ENCODE measurements at regions not wholly inside any gene's neighbourhood (a gene's known extent, or its start where the extent isn't known, plus 50 kb on each side); places are given as distances from the start of the nearest gene placed in this dataset.
A peak's percentile ranks its signal among the peaks of the same experiment; 100 is the strongest.

DNA sequence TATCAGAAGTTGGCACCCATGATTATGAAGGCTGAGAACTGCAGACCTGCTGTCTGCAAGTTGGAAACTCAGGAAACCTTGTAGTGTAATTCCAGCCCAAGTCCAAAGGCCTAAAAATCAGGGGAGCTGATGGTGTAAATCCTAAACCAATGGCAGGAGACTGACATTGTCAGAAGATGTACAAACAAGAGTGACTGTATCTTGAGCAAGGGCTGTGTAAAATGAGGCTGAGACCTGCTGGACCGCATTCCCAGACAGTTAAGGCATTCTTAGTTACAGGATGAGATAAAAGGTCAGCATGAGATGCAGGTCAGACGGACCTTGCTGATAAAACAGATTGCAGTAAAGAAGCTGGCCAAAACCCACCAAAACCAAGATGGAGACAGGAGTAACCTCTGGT lies 147.7 kb downstream of the COG6 start:
- H3K9me3 Mint-ChIP-seq = peaks cover 12% of the 10 kb centered on the region
- peaks cover 3% of the 10 kb centered on the region for H3K36me3 Mint-ChIP-seq (ENCODE audit: low read depth)
- intact Hi-C loops (cut with micrococcal nuclease) = no loop called here
- H3K4me1 Mint-ChIP-seq = no peaks in the 10 kb centered on the region
- no peak overlapping the region for H3K27ac Mint-ChIP-seq
- no peaks in the 10 kb centered on the region for H3K27me3 Mint-ChIP-seq
- H3K4me3 Mint-ChIP-seq = no peak overlapping the region
- DNase-seq = no peak

DNA sequence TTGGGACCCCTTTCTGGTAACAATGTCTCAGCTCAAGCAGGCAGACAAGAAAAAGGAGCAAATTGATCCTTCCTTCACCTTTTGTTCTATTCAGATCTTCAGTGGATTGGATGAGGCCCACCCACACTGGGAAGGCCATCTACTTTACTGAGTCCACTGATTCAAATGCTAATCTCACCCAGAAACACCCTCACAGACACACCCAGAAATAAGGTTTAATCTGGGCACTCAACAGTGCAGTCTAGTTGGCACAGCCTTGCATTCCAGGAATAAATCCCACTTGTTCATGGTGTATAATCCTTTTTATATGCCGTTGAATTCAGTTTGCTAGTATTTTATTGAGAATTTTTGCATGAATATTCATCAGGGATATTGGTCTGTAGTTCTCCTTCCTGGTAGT lies 148.4 kb downstream of the COG6 start:
- DNase-seq = no peak
- Mint-ChIP-seq H3K36me3 (ENCODE audit: low read depth) (peaks cover 3% of the 10 kb centered on the region), H3K9me3 (peaks cover 12% of the 10 kb centered on the region), H3K4me1 (no peaks in the 10 kb centered on the region), H3K4me3 (no peak overlapping the region), H3K27me3 (no peaks in the 10 kb centered on the region), H3K27ac (no peak overlapping the region)
- intact Hi-C loops (cut with micrococcal nuclease) = no loop called here

DNA sequence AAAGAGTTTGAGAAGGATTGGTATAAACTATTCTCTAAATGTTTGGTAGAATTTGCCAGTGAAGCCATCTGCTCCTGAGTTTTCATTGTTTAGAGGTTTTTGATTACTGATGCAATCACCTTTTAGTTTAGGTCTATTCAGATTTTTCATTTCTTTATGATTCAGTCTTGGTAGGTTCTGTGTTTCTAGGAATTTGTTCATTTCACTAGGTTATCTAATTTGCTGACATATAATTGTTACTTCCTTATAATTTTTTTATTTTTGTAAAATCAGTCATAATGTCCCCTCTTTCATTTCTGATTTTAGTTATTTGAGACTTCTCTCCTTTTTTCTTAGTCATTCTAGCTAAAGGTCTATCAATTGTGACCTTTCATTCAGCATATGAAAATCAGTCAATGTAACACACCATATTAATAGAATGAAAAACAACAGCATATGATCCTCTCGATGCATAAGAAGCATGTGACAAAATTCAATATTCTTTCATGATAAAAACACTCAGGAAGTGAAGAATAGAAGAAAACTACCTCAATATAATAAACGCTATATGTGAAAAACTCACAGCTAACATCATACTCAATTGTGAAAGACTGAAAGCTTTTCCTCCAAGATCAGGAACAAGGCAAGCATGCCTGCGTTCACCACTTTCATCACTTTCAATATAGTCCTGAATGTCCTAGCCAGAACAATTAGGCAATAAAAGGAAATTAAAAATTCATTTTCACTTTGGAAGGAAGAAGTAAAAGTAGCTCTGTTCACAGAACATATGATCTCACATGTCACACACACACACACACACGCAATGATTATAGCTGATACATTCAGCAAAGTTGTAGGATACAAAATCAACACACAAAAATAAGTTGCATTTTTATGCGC lies 149.1 kb downstream of the COG6 start:
- Mint-ChIP-seq H3K4me3 (no peak overlapping the region), H3K36me3 (ENCODE audit: low read depth) (peaks cover 3% of the 10 kb centered on the region), H3K9me3 (peaks cover 12% of the 10 kb centered on the region), H3K27me3 (no peaks in the 10 kb centered on the region), H3K4me1 (no peaks in the 10 kb centered on the region), H3K27ac (no peak overlapping the region)
- intact Hi-C loops (cut with micrococcal nuclease) = no loop called here
- no peak for DNase-seq

DNA sequence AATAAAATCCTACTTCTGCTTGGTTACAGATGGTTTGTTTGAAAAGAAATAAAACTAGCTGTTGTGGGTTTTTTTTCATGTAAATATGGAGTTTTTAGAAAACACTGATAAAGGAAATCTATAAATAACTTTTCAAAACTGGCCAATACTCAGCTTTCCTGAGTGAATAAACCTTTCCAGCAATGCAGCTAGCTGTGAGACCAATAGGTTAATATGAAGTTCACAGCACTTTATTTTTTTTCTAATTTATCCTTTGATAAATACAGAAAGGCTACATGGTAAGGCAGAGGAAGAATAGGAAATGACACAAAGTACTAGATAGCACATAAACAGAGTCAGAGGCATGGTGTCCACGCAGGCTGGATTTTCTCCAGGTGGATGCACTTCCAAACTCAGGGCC lies 154.0 kb downstream of the COG6 start:
- intact Hi-C loops (cut with micrococcal nuclease) = no loop called here
- no peaks in the 10 kb centered on the region for H3K27me3 Mint-ChIP-seq
- H3K36me3 Mint-ChIP-seq (ENCODE audit: low read depth) = no peaks in the 10 kb centered on the region
- H3K9me3 Mint-ChIP-seq = peaks cover 3% of the 10 kb centered on the region
- DNase-seq = no peak
- H3K27ac Mint-ChIP-seq = no peak overlapping the region
- no peak overlapping the region for H3K4me3 Mint-ChIP-seq
- no peaks in the 10 kb centered on the region for H3K4me1 Mint-ChIP-seq

DNA sequence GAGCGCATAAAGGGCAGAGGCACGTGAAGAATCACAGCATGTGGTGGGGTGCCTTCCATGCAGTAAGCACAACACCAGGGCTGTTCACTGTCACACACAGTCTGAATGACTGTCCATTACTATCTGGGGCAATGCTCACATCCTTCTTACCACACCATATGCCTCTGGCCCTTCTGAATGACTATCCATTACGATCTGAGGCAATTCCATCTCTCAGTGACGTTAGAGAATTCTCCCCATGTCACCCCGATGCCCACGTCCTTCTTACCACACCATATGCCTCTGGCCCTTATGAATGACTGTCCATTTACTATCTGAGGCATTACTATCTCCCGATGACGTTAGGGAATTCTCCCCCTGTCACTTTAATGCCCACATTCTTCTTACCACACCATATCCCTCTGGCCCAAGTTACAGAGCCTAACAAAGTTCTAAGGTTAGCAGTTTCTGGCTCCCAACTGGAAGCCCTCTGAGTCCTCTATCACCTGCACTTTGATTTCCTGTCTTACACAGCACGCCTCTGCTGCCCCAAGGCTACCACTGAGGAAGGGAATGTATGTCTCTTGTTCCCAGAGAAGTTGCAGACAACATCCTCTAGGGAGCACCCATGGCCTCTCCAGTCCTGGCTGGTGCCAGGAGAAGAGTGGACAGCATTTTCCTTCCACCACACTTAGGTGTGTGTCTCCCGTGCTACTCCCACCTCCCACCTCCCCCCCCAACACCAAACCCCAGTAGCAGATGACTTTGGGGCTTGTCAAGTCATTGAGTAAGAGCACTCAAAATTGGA lies 154.8 kb downstream of the COG6 start:
- Mint-ChIP-seq H3K4me1 (no peaks in the 10 kb centered on the region), H3K36me3 (ENCODE audit: low read depth) (no peaks in the 10 kb centered on the region), H3K27ac (no peak overlapping the region), H3K27me3 (no peaks in the 10 kb centered on the region), H3K9me3 (peaks cover 3% of the 10 kb centered on the region), H3K4me3 (no peak overlapping the region)
- DNase-seq = no peak
- intact Hi-C loops (cut with micrococcal nuclease) = no loop called here

DNA sequence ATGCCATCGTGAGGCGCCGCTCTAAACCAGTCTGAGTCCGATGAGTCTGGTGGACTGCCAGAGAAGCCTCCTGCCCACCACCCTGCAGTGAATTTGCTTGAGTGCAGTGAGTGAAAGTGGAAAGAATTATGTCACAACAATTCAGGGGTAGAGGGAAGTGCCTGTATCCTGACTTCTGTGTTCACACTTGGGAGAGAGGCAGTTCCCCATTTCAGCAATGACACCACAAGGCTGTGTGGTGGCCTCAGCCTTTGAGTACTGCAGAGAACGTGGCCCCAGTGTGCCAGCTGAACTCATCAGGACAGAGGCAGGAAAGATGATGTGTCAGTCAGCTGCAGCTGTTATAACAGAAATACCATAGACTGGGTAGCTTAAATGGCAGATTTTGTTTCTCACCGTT lies 155.6 kb downstream of the COG6 start:
- Mint-ChIP-seq H3K27ac (no peak overlapping the region), H3K4me1 (no peaks in the 10 kb centered on the region), H3K4me3 (no peak overlapping the region), H3K36me3 (ENCODE audit: low read depth) (no peaks in the 10 kb centered on the region), H3K9me3 (peaks cover under 1% of the 10 kb centered on the region), H3K27me3 (no peaks in the 10 kb centered on the region)
- intact Hi-C loops (cut with micrococcal nuclease) = no loop called here
- no peak for DNase-seq

DNA sequence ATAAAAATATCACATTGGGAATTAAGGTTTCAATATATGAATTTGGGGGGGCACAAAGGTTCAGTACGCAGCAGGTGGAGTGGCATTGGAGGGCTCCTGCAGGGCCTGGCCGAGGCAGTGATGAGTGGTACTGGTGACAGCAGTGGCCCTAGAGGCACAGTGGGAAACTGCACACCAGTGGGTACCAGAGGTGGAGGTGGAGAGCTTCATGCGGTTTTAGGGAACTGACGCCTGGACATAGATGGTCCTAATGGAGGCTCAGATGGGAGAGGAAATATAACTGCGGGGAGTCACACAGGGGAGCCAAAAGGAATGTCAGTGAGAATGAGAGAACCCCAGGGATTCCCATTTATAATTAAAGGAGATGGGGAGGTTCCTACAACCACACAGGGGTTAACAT lies 156.2 kb downstream of the COG6 start:
- Mint-ChIP-seq H3K27ac (no peak overlapping the region), H3K4me3 (no peak overlapping the region), H3K27me3 (no peaks in the 10 kb centered on the region), H3K9me3 (no peaks in the 10 kb centered on the region), H3K4me1 (no peaks in the 10 kb centered on the region), H3K36me3 (ENCODE audit: low read depth) (no peaks in the 10 kb centered on the region)
- intact Hi-C loops (cut with micrococcal nuclease) = no loop called here
- DNase-seq = no peak

DNA sequence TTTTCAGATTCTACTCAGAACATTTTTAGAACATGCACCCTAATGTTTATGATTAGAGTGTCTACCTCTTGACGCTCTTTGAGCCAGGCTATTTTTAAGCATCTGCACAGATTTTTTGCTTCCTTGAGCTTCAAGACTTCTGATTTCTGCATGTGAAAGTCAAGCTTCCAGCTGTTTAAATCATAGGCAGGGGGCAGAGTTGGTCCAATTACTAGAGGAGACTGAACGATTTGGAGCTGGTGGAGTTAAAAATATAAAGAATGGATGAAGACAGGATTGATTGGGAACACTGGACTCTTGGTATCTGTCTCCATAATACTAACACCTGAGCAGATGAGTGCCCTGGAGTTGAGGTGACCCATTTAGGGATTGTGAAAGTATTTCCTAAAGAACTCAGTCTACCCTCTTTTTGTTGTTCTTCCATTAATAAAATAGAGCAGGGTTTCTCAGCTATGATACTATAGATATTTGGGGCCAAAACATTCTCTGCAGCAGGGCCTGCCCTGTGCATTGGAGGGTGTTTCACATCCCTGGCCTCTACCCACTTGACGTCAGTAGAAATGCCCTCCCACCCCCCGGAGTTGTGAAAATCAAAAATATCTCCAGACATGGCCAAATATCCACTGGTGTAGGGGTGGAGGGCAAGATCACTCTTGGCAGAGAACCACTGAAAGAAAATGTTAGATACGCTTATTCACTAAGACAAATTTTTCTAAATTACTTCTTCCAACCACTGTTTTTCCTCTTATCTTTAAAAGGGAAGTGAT lies 160.1 kb downstream of the COG6 start:
- intact Hi-C loops (cut with micrococcal nuclease) = no loop called here
- Mint-ChIP-seq H3K4me3 (no peak overlapping the region), H3K9me3 (no peaks in the 10 kb centered on the region), H3K27ac (no peak overlapping the region), H3K4me1 (no peaks in the 10 kb centered on the region), H3K36me3 (ENCODE audit: low read depth) (no peaks in the 10 kb centered on the region), H3K27me3 (no peaks in the 10 kb centered on the region)
- no peak for DNase-seq

DNA sequence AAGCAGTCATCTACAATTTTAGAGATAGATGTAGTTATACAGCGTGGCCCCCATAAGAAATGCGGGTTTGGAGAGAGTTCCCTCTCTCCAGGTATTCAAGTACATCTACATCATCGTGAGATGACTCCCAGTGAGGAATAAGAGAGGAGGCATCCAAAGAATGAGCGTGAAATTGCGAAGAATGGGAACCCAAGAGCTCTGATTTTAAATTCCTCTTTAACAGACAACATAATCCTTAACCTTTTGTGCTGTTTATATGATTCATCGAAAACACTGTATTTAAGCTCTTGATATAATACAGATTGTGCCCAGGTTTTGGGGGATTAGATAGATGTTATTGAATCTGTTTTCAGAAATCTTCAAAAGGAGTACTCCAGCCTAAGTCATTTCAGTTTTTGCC lies 161.5 kb downstream of the COG6 start:
- no peak overlapping the region for H3K27ac Mint-ChIP-seq
- H3K9me3 Mint-ChIP-seq = no peaks in the 10 kb centered on the region
- intact Hi-C loops (cut with micrococcal nuclease) = no loop called here
- DNase-seq = no peak
- H3K36me3 Mint-ChIP-seq (ENCODE audit: low read depth) = no peaks in the 10 kb centered on the region
- peaks cover 4% of the 10 kb centered on the region for H3K4me1 Mint-ChIP-seq
- H3K27me3 Mint-ChIP-seq = no peaks in the 10 kb centered on the region
- no peak overlapping the region for H3K4me3 Mint-ChIP-seq

DNA sequence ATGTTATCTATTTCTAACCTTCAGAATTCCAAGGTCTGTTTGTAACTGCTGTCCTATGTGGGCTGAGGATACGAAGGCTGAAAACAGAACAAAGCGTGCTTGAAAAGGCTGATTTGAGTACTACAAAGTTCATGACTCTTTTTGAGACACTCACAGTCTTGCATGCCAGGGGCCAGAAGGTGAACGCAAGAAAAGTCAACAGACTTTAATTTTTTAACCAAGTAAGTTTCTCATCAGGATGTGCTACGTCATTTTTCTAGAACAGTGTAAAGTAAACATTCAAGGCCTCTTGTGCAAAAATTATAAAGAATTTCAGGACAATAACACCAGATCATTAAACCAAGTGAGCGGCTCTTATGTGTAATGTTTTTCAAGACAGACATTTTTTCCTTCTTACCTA lies 163.5 kb downstream of the COG6 start:
- H3K9me3 Mint-ChIP-seq = no peaks in the 10 kb centered on the region
- H3K36me3 Mint-ChIP-seq (ENCODE audit: low read depth) = no peaks in the 10 kb centered on the region
- intact Hi-C loops (cut with micrococcal nuclease) = no loop called here
- no peak for DNase-seq
- H3K4me1 Mint-ChIP-seq = peaks cover 20% of the 10 kb centered on the region
- H3K27me3 Mint-ChIP-seq = no peaks in the 10 kb centered on the region
- no peak overlapping the region for H3K4me3 Mint-ChIP-seq
- no peak overlapping the region for H3K27ac Mint-ChIP-seq

DNA sequence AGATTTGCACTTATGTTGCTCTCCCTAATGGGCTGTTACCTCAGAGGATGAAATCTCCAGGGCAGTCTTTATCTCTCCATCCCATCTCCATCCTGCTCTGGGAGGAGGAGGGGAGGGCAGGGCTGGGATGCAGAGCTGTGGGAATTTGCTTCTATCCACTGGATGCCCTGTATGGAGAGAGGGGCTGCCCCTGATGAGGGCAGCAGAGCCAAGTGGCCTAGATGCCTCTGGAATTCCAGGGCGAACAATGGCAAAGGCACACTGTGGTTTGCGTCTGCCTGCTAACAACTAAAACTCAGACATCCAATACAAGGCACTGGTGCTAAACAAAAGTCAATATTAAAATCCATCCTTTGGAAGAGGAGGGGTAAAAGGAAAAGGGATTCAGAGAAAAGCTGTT lies 165.1 kb downstream of the COG6 start:
- Mint-ChIP-seq H3K4me3 (no peak overlapping the region), H3K4me1 (peaks cover 20% of the 10 kb centered on the region)
- intact Hi-C loops (cut with micrococcal nuclease) = loop anchor here (5.0 kb wide), 2 partner anchors 43 to 122 kb away; no protein-coding TSS in a partner anchor

DNA sequence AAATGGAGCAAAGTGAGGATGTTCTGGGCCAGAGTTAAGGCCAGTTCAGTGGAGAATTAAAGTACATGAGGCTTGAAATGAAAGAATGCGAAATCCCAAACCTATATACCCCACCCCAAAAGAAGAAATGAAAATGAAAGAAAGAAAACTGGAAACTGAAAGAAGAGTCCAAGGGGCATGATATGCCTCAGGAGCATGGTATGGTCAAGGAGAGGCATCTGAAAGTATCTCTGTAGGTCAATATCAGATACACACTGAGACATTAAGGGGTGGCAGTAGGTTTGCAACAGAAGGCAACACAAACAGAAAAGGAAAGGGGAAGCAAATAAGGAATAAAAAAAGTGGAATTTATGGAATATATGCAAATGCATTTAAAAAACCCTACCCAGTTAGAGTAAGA lies 166.5 kb downstream of the COG6 start:
- intact Hi-C loops (cut with micrococcal nuclease) = loop anchor here (5.0 kb wide), 2 partner anchors 45 to 120 kb away; no protein-coding TSS in a partner anchor
- peaks cover 3% of the 10 kb centered on the region for H3K27me3 Mint-ChIP-seq
- peaks cover 5% of the 10 kb centered on the region for H3K9me3 Mint-ChIP-seq
- peaks cover 20% of the 10 kb centered on the region for H3K4me1 Mint-ChIP-seq
- H3K4me3 Mint-ChIP-seq = peak overlapping the region; percentile 62
- no peak for DNase-seq
- no peak overlapping the region for H3K27ac Mint-ChIP-seq
- no peaks in the 10 kb centered on the region for H3K36me3 Mint-ChIP-seq (ENCODE audit: low read depth)

More for the DNA sequence above, 165.1 kb downstream of the COG6 start:
- no peak for DNase-seq
- Mint-ChIP-seq H3K36me3 (ENCODE audit: low read depth) (no peaks in the 10 kb centered on the region), H3K27me3 (no peaks in the 10 kb centered on the region), H3K27ac (no peak overlapping the region), H3K9me3 (no peaks in the 10 kb centered on the region)

DNA sequence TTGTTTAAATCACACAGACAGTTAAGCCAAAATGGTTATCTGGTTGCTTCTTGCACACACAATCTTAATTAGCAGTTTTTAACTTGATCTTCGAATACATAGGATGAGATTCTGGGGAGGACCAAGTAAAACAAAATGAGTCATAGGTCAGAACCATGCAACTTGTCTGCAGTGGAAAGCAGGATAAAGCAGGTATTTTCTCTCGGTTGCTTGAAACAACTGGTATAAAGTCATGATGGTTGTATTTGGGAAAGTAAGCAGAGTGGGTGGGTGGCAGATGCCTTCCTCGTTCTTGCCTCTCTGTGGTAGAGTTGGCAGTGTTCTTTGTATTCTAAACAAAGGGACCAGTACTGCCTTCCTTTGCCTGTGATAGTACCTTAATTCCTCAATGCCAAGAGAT lies 167.0 kb downstream of the COG6 start:
- peaks cover 3% of the 10 kb centered on the region for H3K27me3 Mint-ChIP-seq
- intact Hi-C loops (cut with micrococcal nuclease) = loop anchor here (5.0 kb wide), 2 partner anchors 45 to 120 kb away; no protein-coding TSS in a partner anchor
- H3K9me3 Mint-ChIP-seq = peaks cover 5% of the 10 kb centered on the region
- DNase-seq = no peak
- H3K27ac Mint-ChIP-seq = peak overlapping the region; percentile 39
- no peaks in the 10 kb centered on the region for H3K36me3 Mint-ChIP-seq (ENCODE audit: low read depth)
- H3K4me3 Mint-ChIP-seq = peak overlapping the region; percentile 62
- H3K4me1 Mint-ChIP-seq = peaks cover 20% of the 10 kb centered on the region

All from activated CD4-positive, alpha-beta T cell treated with anti-CD3 and anti-CD28 coated beads, Interleukin-2, amount 10 ng/mL, durations not matched to agents 24 days and 14 days (primary cell).